Fibroblast of pulmonary artery (primary cell): ENCODE measurements at regions not wholly inside any gene's neighbourhood (a gene's known extent, or its start where the extent isn't known, plus 50 kb on each side); places are given as distances from the start of the nearest gene placed in this dataset.

Experiments
- DNase-seq: peaks from one replicate; pipeline ENCODE4 v3.0.0-alpha.2; 2010; ENCODE audit warnings: low read depth
- H3K4me3 ChIP-seq: replicated peaks from 2 replicates; pipeline ENCODE4 v1.5.1; 2011; ENCODE audit warnings: low read depth, mild to moderate bottlenecking, control low read depth, low read length, moderate library complexity
- TF ChIP-seq, protein P1 (sequence below): IDR thresholded peaks from 2 replicates; pipeline ENCODE4 v1.5.1; 2011; ENCODE audit warnings: mild to moderate bottlenecking, control low read depth, low read length, inconsistent platforms; ENCODE audit errors: missing control alignments

DNA sequence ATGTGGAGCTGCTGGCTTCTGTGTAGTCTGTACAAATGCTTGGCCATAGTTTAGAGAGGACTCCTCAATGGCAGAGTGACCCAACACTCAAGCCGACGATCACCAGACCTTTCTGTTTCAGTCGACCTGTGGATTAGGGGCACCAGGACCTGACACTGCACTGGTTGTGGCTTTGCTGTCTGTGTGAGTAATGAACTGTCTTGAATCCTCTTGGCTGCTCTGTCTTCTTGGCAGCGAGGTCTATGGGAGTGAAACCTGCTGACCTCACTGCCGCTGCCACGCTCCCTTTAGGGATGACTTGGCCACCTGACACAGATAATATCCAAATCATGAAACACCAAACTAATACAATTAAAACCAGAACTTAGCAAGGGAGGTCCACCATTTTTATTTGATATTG is 83.5 kb upstream of the C14orf180 start:
- H3K4me3 ChIP-seq = no peak overlapping the region
- TF ChIP-seq, protein P1, sequence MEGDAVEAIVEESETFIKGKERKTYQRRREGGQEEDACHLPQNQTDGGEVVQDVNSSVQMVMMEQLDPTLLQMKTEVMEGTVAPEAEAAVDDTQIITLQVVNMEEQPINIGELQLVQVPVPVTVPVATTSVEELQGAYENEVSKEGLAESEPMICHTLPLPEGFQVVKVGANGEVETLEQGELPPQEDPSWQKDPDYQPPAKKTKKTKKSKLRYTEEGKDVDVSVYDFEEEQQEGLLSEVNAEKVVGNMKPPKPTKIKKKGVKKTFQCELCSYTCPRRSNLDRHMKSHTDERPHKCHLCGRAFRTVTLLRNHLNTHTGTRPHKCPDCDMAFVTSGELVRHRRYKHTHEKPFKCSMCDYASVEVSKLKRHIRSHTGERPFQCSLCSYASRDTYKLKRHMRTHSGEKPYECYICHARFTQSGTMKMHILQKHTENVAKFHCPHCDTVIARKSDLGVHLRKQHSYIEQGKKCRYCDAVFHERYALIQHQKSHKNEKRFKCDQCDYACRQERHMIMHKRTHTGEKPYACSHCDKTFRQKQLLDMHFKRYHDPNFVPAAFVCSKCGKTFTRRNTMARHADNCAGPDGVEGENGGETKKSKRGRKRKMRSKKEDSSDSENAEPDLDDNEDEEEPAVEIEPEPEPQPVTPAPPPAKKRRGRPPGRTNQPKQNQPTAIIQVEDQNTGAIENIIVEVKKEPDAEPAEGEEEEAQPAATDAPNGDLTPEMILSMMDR = no peak
- no peak for DNase-seq

DNA sequence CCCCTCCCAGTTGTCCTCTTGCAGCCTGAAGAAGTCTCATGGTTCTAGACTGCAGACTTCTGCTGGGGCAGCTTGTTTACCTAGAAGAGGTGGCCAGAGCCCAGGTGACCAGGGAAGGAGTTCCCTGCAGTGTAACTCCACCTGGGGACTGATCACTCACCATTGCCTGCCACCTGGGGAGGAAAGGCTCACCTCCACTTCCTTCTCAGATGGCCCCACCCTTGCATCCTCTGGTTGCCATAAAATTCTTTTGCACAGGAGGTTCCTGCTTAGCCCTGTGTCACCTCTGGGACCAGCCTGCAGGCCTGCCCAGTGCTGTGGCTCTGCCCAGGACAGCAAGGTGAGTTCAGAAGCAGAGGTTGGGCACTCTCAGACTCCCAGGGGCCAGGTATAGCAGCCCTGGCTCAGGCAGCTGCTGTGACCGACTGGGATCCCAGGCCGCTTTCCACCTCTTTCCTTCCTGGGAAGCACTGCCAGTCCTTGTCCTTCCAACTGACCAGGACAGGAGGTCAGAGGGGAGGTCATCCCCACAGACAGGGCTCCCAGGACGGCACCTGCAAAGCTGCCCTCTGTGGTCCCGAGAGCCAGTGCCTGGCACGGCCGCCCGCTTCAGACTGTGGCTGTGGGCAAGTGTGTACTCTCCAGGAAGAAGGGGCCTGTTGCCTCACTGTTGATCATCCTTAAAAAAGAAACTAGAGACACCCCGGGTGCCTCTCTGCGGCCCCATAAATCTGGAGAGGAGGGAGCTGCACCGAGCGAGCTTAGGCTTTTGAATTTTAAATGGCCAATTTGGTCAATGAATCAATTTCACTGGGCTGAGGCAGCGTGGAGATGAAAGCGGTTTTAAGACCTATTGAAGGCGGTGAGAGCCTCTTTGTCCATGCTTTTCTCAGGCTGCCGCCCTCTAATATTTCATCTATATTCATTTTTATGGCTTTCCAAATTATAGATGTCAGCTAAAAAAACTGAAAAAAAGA is 79.5 kb upstream of the C14orf180 start:
- H3K4me3 ChIP-seq = no peak overlapping the region
- TF ChIP-seq, protein P1 = no peak
- DNase-seq = no peak

DNA sequence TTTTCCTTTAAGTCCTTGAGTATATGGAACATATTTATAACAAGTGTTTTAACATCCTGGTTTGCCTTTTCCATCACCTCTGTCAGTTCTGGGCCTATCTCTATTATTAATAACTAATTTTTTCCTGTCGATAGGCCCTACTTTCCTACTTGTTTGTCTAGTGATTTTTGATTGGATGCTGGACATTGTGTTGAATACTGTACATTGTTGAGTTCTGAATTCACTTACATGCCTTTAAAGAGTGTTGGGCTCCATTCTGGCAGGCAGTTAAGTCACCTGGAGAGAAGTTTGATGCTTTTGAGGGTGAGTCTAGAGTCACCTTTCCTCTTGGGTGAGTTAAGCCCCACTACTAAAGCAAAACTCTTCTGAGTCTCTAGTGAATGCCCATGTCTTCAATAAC is 77.5 kb upstream of the C14orf180 start:
- TF ChIP-seq, protein P1 = no peak
- no peak for DNase-seq

DNA sequence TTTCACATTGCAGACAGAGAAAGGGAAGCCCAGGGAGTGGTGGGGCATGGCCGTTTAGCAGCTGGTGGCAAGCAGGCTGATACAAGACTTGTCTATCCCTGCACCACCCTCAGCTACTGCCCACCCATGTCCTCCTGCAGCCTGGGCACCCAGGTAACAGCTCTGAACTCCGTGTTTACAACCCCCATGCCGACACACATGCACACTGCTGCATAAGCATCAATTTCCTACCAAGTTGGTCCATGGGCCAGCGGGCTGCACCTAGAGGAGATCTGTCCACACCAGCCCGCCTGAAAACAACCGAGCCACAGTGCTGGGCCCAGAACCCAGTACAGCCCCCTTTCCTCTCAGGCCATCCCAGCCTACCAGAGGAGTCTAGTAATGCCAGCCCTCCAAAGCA is 75.9 kb upstream of the C14orf180 start:
- no peak for DNase-seq
- H3K4me3 ChIP-seq = no peak overlapping the region
- TF ChIP-seq, protein P1 = no peak

More for the DNA sequence above, 77.5 kb upstream of the C14orf180 start:
- no peak overlapping the region for H3K4me3 ChIP-seq

DNA sequence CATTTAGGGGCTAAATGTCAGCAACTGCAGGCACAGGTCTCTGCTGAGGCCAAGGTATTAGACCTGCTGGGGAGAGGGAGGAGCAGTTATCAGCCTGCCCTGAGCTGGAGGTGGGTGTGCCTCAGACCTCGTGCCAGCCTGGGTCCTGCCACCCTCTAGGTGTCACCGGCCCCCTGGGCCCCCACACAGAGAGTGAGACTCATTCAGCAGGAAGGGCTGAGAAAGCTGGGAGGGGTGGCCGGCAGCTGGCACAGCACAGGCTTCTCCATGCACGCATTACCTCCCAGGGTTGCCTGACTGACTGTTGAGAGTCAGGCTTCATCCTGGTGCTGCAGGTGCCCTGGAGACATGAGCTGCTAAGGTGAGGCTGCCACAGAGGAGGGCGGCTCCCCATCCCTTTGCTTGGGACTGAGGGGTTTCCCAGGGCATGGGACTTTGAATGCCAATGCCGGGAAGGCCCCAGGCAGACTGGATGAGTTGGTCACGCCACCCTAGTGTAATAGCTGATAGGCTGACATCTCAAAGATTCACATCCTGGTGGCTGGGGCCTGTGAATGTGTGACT is 75.3 kb upstream of the C14orf180 start:
- DNase-seq = no peak
- TF ChIP-seq, protein P1 = no peak

DNA sequence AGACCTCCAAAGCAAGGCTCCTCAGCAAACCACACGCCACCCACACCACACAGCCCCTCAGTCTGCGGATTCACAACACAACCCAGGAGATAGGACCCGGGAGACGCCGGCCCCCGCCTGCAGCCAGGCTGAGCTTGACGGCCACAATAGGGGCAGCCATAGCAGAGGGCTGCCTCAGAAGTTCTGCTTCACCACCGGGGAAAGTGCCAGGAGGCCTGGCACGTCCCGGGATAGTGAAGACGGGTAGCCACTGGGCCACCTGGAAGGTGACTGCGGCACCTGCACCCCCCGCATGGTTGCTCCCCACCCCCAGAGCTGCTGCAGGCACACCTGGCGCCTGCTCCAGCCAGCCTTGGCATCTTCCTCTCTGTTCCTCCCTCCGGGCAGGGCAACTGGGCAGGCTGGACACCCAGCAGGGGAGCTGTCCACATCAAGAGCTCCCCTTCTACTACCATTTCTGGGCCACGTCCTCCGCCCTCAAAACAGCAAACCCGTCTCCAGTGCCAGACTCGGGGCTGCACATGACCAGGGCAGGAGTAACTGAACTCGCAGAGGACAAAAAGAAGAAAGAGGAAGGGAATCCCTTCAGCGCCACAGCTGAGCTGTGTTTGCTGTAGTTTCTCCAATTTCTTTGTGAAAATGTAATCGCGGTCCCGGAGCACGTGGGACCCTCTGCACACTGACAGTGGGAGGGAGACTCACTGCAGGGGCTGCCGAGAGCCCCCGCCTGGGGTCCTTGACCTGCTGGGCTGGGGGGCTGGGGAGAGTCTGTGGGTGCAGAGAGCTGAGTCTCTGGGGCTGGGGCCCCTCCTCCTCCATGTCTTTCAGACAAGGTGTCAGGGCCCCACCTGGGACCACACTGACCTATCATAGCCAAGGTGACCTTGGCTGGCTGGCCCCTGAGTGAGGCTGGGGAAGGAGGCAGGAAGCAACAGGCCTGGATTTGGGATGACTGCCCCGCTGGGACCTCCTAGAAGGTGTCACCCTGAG is 74.2 kb upstream of the C14orf180 start:
- no peak overlapping the region for H3K4me3 ChIP-seq
- TF ChIP-seq, protein P1 = no peak
- DNase-seq = no peak

More for the DNA sequence above, 75.3 kb upstream of the C14orf180 start:
- H3K4me3 ChIP-seq = no peak overlapping the region
